H1 (cell line): ENCODE measurements at regions not wholly inside any gene's neighbourhood (a gene's known extent, or its start where the extent isn't known, plus 50 kb on each side); places are given as distances from the start of the nearest gene placed in this dataset.

ENCODE experiments used
- CTCF ChIA-PET: fragments of 300-600 bp; sonication (Branson Sonifier 250); formaldehyde crosslinking; loops from one replicate; lab custom pipeline; 2021; ENCODE audit not compliant: partially characterized antibody; lab: Charles Lee
- POLR2A ChIA-PET: fragments of 300-600 bp; sonication (Branson Sonifier 250); formaldehyde crosslinking; loops from one replicate; lab custom pipeline; 2021; ENCODE audit warnings: inconsistent platforms; ENCODE audit not compliant: partially characterized antibody; lab: Charles Lee
- DNase-seq, 2 experiments: peaks; one replicate each; pipeline versions ENCODE4 v3.0.0 to v3.0.0-alpha.2; 2010 to 2022; ENCODE audit warnings: low spot score in 2 of 2, low read depth in 1 of 2, mixed read lengths in 1 of 2
- FAIRE-seq: peaks from 2 replicates; lab custom pipeline; 2011; peaks lifted over from hg19 to GRCh38; lab: Jason Lieb, UNC
- H2AFZ ChIP-seq: 2 replicates; pipeline ENCODE4 v1.8.1; 2012; ENCODE audit warnings: low read length, inconsistent platforms
- H2AK5ac ChIP-seq: 2 replicates; pipeline ENCODE4 v1.6.1; 2013; ENCODE audit warnings: low read depth, low read length
- H2BK120ac ChIP-seq: replicated peaks from 2 replicates; pipeline ENCODE3; 2013; ENCODE audit warnings: low read depth, low read length, inconsistent platforms
- H2BK12ac ChIP-seq: 2 replicates; pipeline ENCODE4 v1.6.1; 2013; ENCODE audit warnings: low read depth, low read length
- H2BK15ac ChIP-seq: 2 replicates; pipeline ENCODE4 v1.6.1; 2013; ENCODE audit warnings: low read length
- H2BK20ac ChIP-seq: 2 replicates; pipeline ENCODE4 v1.6.1; 2013; ENCODE audit warnings: low read length
- H2BK5ac ChIP-seq: 2 replicates; pipeline ENCODE4 v1.6.1; 2013; ENCODE audit warnings: low read depth, low read length
- H3K14ac ChIP-seq: 2 replicates; pipeline ENCODE4 v1.6.1; 2013; ENCODE audit warnings: inconsistent platforms; ENCODE audit not compliant: insufficient read length
- H3K18ac ChIP-seq: 2 replicates; pipeline ENCODE4 v1.6.1; 2013; ENCODE audit warnings: low read length; ENCODE audit errors: extremely low read depth
- H3K23ac ChIP-seq: 2 replicates; pipeline ENCODE4 v1.6.1; 2013; ENCODE audit warnings: inconsistent platforms; ENCODE audit not compliant: insufficient read length
- H3K23me2 ChIP-seq: 2 replicates; pipeline ENCODE4 v1.6.1; 2013; ENCODE audit warnings: low read depth, low read length
- H3K27ac ChIP-seq: 2 replicates; pipeline ENCODE4 v1.6.1; 2011; ENCODE audit warnings: low read depth, low read length, inconsistent platforms
- H3K27me3 ChIP-seq, 4 experiments: replicated peaks in 1 of 4; 1 replicate in 1 of 4; 2 replicates in 3 of 4; pipeline versions ENCODE4 v1.6.1 to v1.8.1; 2011 to 2013; ENCODE audit warnings: low read length in 3 of 4, mild to moderate bottlenecking in 3 of 4, inconsistent platforms in 2 of 4, mixed read lengths in 2 of 4, moderate library complexity in 1 of 4; ENCODE audit not compliant: control insufficient read depth in 3 of 4, insufficient read depth in 3 of 4; ENCODE audit errors: extremely low read depth in 1 of 4
- H3K36me3 ChIP-seq, 4 experiments: 2 replicates each; pipeline versions ENCODE4 v1.6.1 to v1.8.1; 2011 to 2013; ENCODE audit warnings: mild to moderate bottlenecking in 4 of 4, low read length in 3 of 4, moderate library complexity in 2 of 4, control low read depth in 1 of 4, inconsistent platforms in 1 of 4; ENCODE audit not compliant: insufficient read depth in 4 of 4, control insufficient read depth in 2 of 4
- H3K4ac ChIP-seq: replicated peaks from 2 replicates; pipeline ENCODE3; 2013; ENCODE audit warnings: low read length, low read depth, mixed read lengths, inconsistent platforms; ENCODE audit not compliant: insufficient read length
- H3K4me1 ChIP-seq, 4 experiments: replicated peaks in 1 of 4; 1 replicate in 1 of 4; 2 replicates in 3 of 4; pipeline versions ENCODE4 v1.6.1 to v1.8.1; 2011 to 2013; ENCODE audit warnings: low read length in 3 of 4, inconsistent platforms in 2 of 4, mixed read lengths in 1 of 4; ENCODE audit not compliant: insufficient read depth in 4 of 4, control insufficient read depth in 3 of 4
- H3K4me2 ChIP-seq, 2 experiments: 2 replicates each; pipeline versions ENCODE4 v1.6.1 to v1.8.1; 2011 to 2013; ENCODE audit warnings: low read depth in 2 of 2, low read length in 2 of 2, control low read depth in 1 of 2, inconsistent platforms in 1 of 2, mild to moderate bottlenecking in 1 of 2; ENCODE audit not compliant: insufficient read depth in 1 of 2
- H3K4me3 ChIP-seq, 4 experiments: fragments of 200-600, 300-600 bp in 1 of 4; sonication (generic), shearing (Covaris generic), sonication (Bioruptor Twin) in 1 of 4; 2 replicates each; pipeline versions ENCODE4 v1.5.1 to v1.8.1; 2011 to 2016; ENCODE audit warnings: low read length in 4 of 4, low read depth in 3 of 4, control low read depth in 2 of 4, inconsistent platforms in 2 of 4, mild to moderate bottlenecking in 2 of 4, mixed read lengths in 1 of 4, moderate library complexity in 1 of 4; ENCODE audit not compliant: insufficient read depth in 2 of 4; ENCODE audit errors: extremely low read depth in 1 of 4
- H3K56ac ChIP-seq: replicated peaks from 2 replicates; pipeline ENCODE3; 2013; ENCODE audit warnings: low read depth, mild to moderate bottlenecking, mixed read lengths, low read length, inconsistent platforms; ENCODE audit not compliant: insufficient read length
- H3K79me1 ChIP-seq: 2 replicates; pipeline ENCODE4 v1.6.1; 2013; ENCODE audit warnings: low read depth, low read length, control low read depth
- H3K79me2 ChIP-seq, 2 experiments: 2 replicates each; pipeline versions ENCODE4 v1.6.1 to v1.8.1; 2012 to 2013; ENCODE audit warnings: low read length in 2 of 2, mild to moderate bottlenecking in 2 of 2, inconsistent platforms in 1 of 2; ENCODE audit not compliant: insufficient read depth in 2 of 2, control insufficient read depth in 1 of 2
- H3K9ac ChIP-seq, 4 experiments: replicated peaks in 1 of 4; 1 replicate in 1 of 4; 2 replicates in 3 of 4; pipeline versions ENCODE4 v1.6.1 to v1.8.1; 2011 to 2013; ENCODE audit warnings: low read depth in 3 of 4, low read length in 3 of 4, control low read depth in 2 of 4, mild to moderate bottlenecking in 2 of 4, moderate library complexity in 2 of 4, inconsistent platforms in 1 of 4; ENCODE audit errors: extremely low read depth in 1 of 4
- H3K9me3 ChIP-seq, 2 experiments: 2 replicates each; pipeline versions ENCODE4 v1.6.1 to v1.8.1; 2012 to 2013; ENCODE audit warnings: mild to moderate bottlenecking in 2 of 2, moderate library complexity in 2 of 2, control low read depth in 1 of 2, inconsistent platforms in 1 of 2, low read depth in 1 of 2, low read length in 1 of 2, mixed read lengths in 1 of 2; ENCODE audit not compliant: insufficient read depth in 2 of 2
- H4K20me1 ChIP-seq, 2 experiments: replicated peaks in 1 of 2; 2 replicates each; pipeline versions ENCODE3 to v1.8.1; 2011 to 2013; ENCODE audit warnings: inconsistent platforms in 2 of 2, low read length in 2 of 2, mild to moderate bottlenecking in 1 of 2; ENCODE audit not compliant: insufficient read depth in 2 of 2, control insufficient read depth in 1 of 2
- H4K5ac ChIP-seq: 2 replicates; pipeline ENCODE4 v1.6.1; 2013; ENCODE audit warnings: low read length, low read depth, mixed read lengths, inconsistent platforms; ENCODE audit not compliant: insufficient read length
- H4K8ac ChIP-seq: 2 replicates; pipeline ENCODE4 v1.8.0; 2013; ENCODE audit warnings: mild to moderate bottlenecking, moderate library complexity, low read length, inconsistent platforms; ENCODE audit not compliant: insufficient read depth; ENCODE audit errors: extremely low read depth
- H4K91ac ChIP-seq: replicated peaks from 2 replicates; pipeline ENCODE3; 2013; ENCODE audit warnings: low read length, mixed read lengths, inconsistent platforms; ENCODE audit not compliant: insufficient read length
- GABPA ChIP-seq: IDR thresholded peaks from 2 replicates; pipeline ENCODE4 v1.6.1; 2011; ENCODE audit warnings: mild to moderate bottlenecking, low read length, moderate library complexity, borderline replicate concordance; ENCODE audit not compliant: insufficient read depth
- JUND ChIP-seq: IDR thresholded peaks from 2 replicates; pipeline ENCODE4 v1.6.1; 2011; ENCODE audit warnings: mild to moderate bottlenecking, improper control_type of control experiment, low read length
- RFX5 ChIP-seq: IDR thresholded peaks from 2 replicates; pipeline ENCODE4 v1.6.1; 2011; ENCODE audit warnings: low read depth, low read length, improper control_type of control experiment, borderline replicate concordance
- SIN3A ChIP-seq, 2 experiments: IDR thresholded peaks in 1 of 2; conservative IDR thresholded peaks in 1 of 2; 2 replicates each; pipeline ENCODE4 v1.6.1; 2011 to 2012; ENCODE audit warnings: low read length in 2 of 2, improper control_type of control experiment in 1 of 2, low read depth in 1 of 2, mild to moderate bottlenecking in 1 of 2
- SP4 ChIP-seq: IDR thresholded peaks from 2 replicates; pipeline ENCODE4 v1.6.1; 2012; ENCODE audit warnings: low read length, inconsistent platforms
- TBP ChIP-seq: IDR thresholded peaks from 2 replicates; pipeline ENCODE4 v1.6.1; 2011; ENCODE audit warnings: low read depth, low read length, improper control_type of control experiment
- YY1 ChIP-seq: IDR thresholded peaks from 2 replicates; pipeline ENCODE4 v1.6.1; 2011; ENCODE audit warnings: low read depth, mild to moderate bottlenecking, low read length
- WGBS, 2 experiments: shearing (Covaris generic) in 1 of 2; methylation state at CpG; one replicate each; pipeline versions ENCODE4 v1.1.6 to v1.1.7; 2013 to 2015; ENCODE audit warnings: low lambda C conversion rate in 2 of 2, mixed read lengths in 2 of 2, inconsistent platforms in 1 of 2, low coverage in 1 of 2, missing lambda C conversion rate in 1 of 2; ENCODE audit not compliant: insufficient replicate concordance in 2 of 2, insufficient coverage in 1 of 2, insufficient read length in 1 of 2; ENCODE audit errors: extremely low coverage in 1 of 2, missing lambda C conversion rate in 1 of 2; 5-methylcytosine and 5-hydroxymethylcytosine counted together
- TF ChIP-seq, protein P1 (sequence below): IDR thresholded peaks from 2 replicates; pipeline ENCODE4 v1.6.1; 2012; ENCODE audit warnings: low read length, inconsistent platforms

DNA sequence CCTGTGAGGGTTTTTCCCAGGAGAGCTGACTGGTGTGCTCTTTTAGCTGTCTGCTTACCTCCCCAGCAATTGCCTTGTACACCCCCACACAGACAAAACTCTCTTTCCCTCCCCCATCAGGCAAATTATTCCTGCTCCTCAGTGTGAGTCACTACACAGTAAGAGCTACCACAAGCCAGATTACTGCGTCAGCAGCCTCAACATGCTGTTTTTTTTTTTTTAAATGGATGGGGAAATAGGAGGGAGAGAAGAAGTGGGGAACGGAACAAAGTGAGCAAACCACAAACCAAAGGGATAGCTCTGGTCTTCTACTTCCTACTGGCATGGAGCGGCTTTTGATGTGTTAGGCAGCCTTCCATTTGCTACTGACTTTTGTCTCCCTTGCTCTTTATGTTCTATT lies 107.5 kb upstream of the ACSL4 start:
- H3K79me1 ChIP-seq = no peaks in the 10 kb centered on the region
- ChIA-PET CTCF (interaction anchor here (1.4 to 4.6 kb wide), 3 partner anchors 17 to 127 kb away, joined by 5 to 26 read pairs (median 17); no protein-coding TSS in a partner anchor), POLR2A (no interaction called here)
- no peak overlapping the region for H3K4me2 ChIP-seq
- no peaks in the 10 kb centered on the region for H3K9me3 ChIP-seq
- H4K8ac ChIP-seq = no peak overlapping the region
- no peaks in the 10 kb centered on the region for H3K23me2 ChIP-seq
- no peak overlapping the region for H3K56ac ChIP-seq
- H3K27ac ChIP-seq = no peak overlapping the region
- no peak overlapping the region for H3K23ac ChIP-seq
- no peak overlapping the region for H2AK5ac ChIP-seq
- no peak overlapping the region for H3K18ac ChIP-seq
- FAIRE-seq = no peak
- H2BK15ac ChIP-seq = no peak overlapping the region
- no peak overlapping the region for H3K4ac ChIP-seq
- H4K5ac ChIP-seq = no peak overlapping the region
- H2BK120ac ChIP-seq = no peak overlapping the region
- no peak overlapping the region for H2BK20ac ChIP-seq
- no peak overlapping the region for H3K9ac ChIP-seq
- H3K14ac ChIP-seq = no peak overlapping the region
- H2BK5ac ChIP-seq = no peak overlapping the region
- TF ChIP-seq TBP = no peak
- TF ChIP-seq GABPA = no peak
- no peak for TF ChIP-seq SP4
- no peak for TF ChIP-seq SIN3A (conservative IDR thresholded peaks at IDR 0.05 in 1 of 2, IDR thresholded peaks at IDR 0.05 in 1 of 2; ENCODE audit: low read depth in 1 of 2, low read length in 2 of 2)
- TF ChIP-seq RFX5 = no peak
- TF ChIP-seq, protein P1, sequence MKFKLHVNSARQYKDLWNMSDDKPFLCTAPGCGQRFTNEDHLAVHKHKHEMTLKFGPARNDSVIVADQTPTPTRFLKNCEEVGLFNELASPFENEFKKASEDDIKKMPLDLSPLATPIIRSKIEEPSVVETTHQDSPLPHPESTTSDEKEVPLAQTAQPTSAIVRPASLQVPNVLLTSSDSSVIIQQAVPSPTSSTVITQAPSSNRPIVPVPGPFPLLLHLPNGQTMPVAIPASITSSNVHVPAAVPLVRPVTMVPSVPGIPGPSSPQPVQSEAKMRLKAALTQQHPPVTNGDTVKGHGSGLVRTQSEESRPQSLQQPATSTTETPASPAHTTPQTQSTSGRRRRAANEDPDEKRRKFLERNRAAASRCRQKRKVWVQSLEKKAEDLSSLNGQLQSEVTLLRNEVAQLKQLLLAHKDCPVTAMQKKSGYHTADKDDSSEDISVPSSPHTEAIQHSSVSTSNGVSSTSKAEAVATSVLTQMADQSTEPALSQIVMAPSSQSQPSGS = no peak
- no peak for TF ChIP-seq YY1
- no peak for TF ChIP-seq JUND
- peaks cover 0 to 4% (median 0%) of the 10 kb centered on the region in 4 experiments; a peak in 1 of 7 replicates for H3K4me1 ChIP-seq
- no peaks in the 10 kb centered on the region for H3K79me2 ChIP-seq
- peak overlapping the region; percentile 70; the same call in 1 of the 2 replicates for H2AFZ ChIP-seq
- H3K4me3 ChIP-seq = no peak overlapping the region
- no peaks in the 10 kb centered on the region for H3K27me3 ChIP-seq
- H2BK12ac ChIP-seq = no peak overlapping the region
- no peaks in the 10 kb centered on the region for H4K20me1 ChIP-seq
- H3K36me3 ChIP-seq = no peaks in the 10 kb centered on the region
- no peak overlapping the region for H4K91ac ChIP-seq
- WGBS, 2 experiments = no CpG with 5 or more reads among the region's 3 CpGs
- no peak for DNase-seq
